ENCODE measurements at regions not wholly inside any gene's neighbourhood (a gene's known extent, or its start where the extent isn't known, plus 50 kb on each side); places are given as distances from the start of the nearest gene placed in this dataset.

- H3K27me3 ChIP-seq (ENCODE audit: control insufficient read depth in 3 of 3, insufficient read depth in 3 of 3, low read length in 3 of 3) = no peaks in the 10 kb centered on the region
- H3K9ac ChIP-seq (ENCODE audit: low read depth in 1 of 3, low read length in 3 of 3) = no peak overlapping the region
- peaks cover 2 to 9% (median 6%) of the 10 kb centered on the region in 3 donors for H3K4me1 ChIP-seq (ENCODE audit: control insufficient read depth in 3 of 3, insufficient read depth in 3 of 3, low read length in 3 of 3)
- H3K36me3 ChIP-seq (ENCODE audit: control insufficient read depth in 3 of 3, insufficient read depth in 3 of 3, low read length in 3 of 3) = no peaks in the 10 kb centered on the region
- H3K9me3 ChIP-seq (ENCODE audit: control insufficient read depth in 3 of 3, low read length in 3 of 3) = no peaks in the 10 kb centered on the region
- no peak overlapping the region for H3K4me3 ChIP-seq (ENCODE audit: low read length in 3 of 3)
- no peak overlapping the region for H3K27ac ChIP-seq (ENCODE audit: low read depth, low read length)
Observed at GRCh38 chr2:16746329-16746728, 80.7 kb upstream of the CYRIA start.

GRCh38 chr2:16745466-16745865 is 79.8 kb upstream of the CYRIA start:
- Histone ChIP-seq H3K9me3 (ENCODE audit: control insufficient read depth in 3 of 3, low read length in 3 of 3) (no peaks in the 10 kb centered on the region), H3K4me3 (ENCODE audit: low read length in 3 of 3) (no peak overlapping the region), H3K9ac (ENCODE audit: low read depth in 1 of 3, low read length in 3 of 3) (no peak overlapping the region), H3K36me3 (ENCODE audit: control insufficient read depth in 3 of 3, insufficient read depth in 3 of 3, low read length in 3 of 3) (no peaks in the 10 kb centered on the region), H3K27me3 (ENCODE audit: control insufficient read depth in 3 of 3, insufficient read depth in 3 of 3, low read length in 3 of 3) (no peaks in the 10 kb centered on the region), H3K27ac (ENCODE audit: low read depth, low read length) (no peak overlapping the region), H3K4me1 (ENCODE audit: control insufficient read depth in 3 of 3, insufficient read depth in 3 of 3, low read length in 3 of 3) (peaks cover 4 to 12% (median 6%) of the 10 kb centered on the region in 3 donors)

- Histone ChIP-seq H3K9me3 (ENCODE audit: control insufficient read depth in 3 of 3, low read length in 3 of 3) (no peaks in the 10 kb centered on the region), H3K4me1 (ENCODE audit: control insufficient read depth in 3 of 3, insufficient read depth in 3 of 3, low read length in 3 of 3) (peaks cover 8 to 21% (median 13%) of the 10 kb centered on the region in 3 donors), H3K27me3 (ENCODE audit: control insufficient read depth in 3 of 3, insufficient read depth in 3 of 3, low read length in 3 of 3) (no peaks in the 10 kb centered on the region), H3K27ac (ENCODE audit: low read depth, low read length) (no peak overlapping the region), H3K4me3 (ENCODE audit: low read length in 3 of 3) (no peak overlapping the region), H3K9ac (ENCODE audit: low read depth in 1 of 3, low read length in 3 of 3) (no peak overlapping the region), H3K36me3 (ENCODE audit: control insufficient read depth in 3 of 3, insufficient read depth in 3 of 3, low read length in 3 of 3) (no peaks in the 10 kb centered on the region)
Observed at GRCh38 chr2:16744521-16744920, 78.9 kb upstream of the CYRIA start.

GRCh38 chr2:16742026-16742425 is 76.4 kb upstream of the CYRIA start:
- H3K27me3 ChIP-seq (ENCODE audit: control insufficient read depth in 3 of 3, insufficient read depth in 3 of 3, low read length in 3 of 3) = no peaks in the 10 kb centered on the region
- peaks cover 8 to 24% (median 15%) of the 10 kb centered on the region in 3 donors for H3K4me1 ChIP-seq (ENCODE audit: control insufficient read depth in 3 of 3, insufficient read depth in 3 of 3, low read length in 3 of 3)
- H3K4me3 ChIP-seq (ENCODE audit: low read length in 3 of 3) = no peak overlapping the region
- H3K9me3 ChIP-seq (ENCODE audit: control insufficient read depth in 3 of 3, low read length in 3 of 3) = no peaks in the 10 kb centered on the region
- H3K9ac ChIP-seq (ENCODE audit: low read depth in 1 of 3, low read length in 3 of 3) = no peak overlapping the region
- H3K27ac ChIP-seq (ENCODE audit: low read depth, low read length) = no peak overlapping the region
- H3K36me3 ChIP-seq (ENCODE audit: control insufficient read depth in 3 of 3, insufficient read depth in 3 of 3, low read length in 3 of 3) = no peaks in the 10 kb centered on the region

- Histone ChIP-seq H3K36me3 (ENCODE audit: control insufficient read depth in 3 of 3, insufficient read depth in 3 of 3, low read length in 3 of 3) (no peaks in the 10 kb centered on the region), H3K27me3 (ENCODE audit: control insufficient read depth in 3 of 3, insufficient read depth in 3 of 3, low read length in 3 of 3) (no peaks in the 10 kb centered on the region), H3K27ac (ENCODE audit: low read depth, low read length) (no peak overlapping the region), H3K4me1 (ENCODE audit: control insufficient read depth in 3 of 3, insufficient read depth in 3 of 3, low read length in 3 of 3) (peaks cover 8 to 24% (median 15%) of the 10 kb centered on the region in 3 donors), H3K9me3 (ENCODE audit: control insufficient read depth in 3 of 3, low read length in 3 of 3) (no peaks in the 10 kb centered on the region), H3K4me3 (ENCODE audit: low read length in 3 of 3) (no peak overlapping the region), H3K9ac (ENCODE audit: low read depth in 1 of 3, low read length in 3 of 3) (no peak overlapping the region)
Observed at GRCh38 chr2:16741498-16741897, 75.9 kb upstream of the CYRIA start.

GRCh38 chr2:16739778-16740581 is 74.3 kb upstream of the CYRIA start:
- Histone ChIP-seq H3K27ac (ENCODE audit: low read depth, low read length) (no peak overlapping the region), H3K27me3 (ENCODE audit: control insufficient read depth in 3 of 3, insufficient read depth in 3 of 3, low read length in 3 of 3) (no peaks in the 10 kb centered on the region)

GRCh38 chr2:16738361-16739225 is 73.0 kb upstream of the CYRIA start:
- Histone ChIP-seq H3K9ac (ENCODE audit: low read depth in 1 of 3, low read length in 3 of 3) (no peak overlapping the region), H3K4me3 (ENCODE audit: low read length in 3 of 3) (no peak overlapping the region), H3K36me3 (ENCODE audit: control insufficient read depth in 3 of 3, insufficient read depth in 3 of 3, low read length in 3 of 3) (no peaks in the 10 kb centered on the region), H3K9me3 (ENCODE audit: control insufficient read depth in 3 of 3, low read length in 3 of 3) (no peaks in the 10 kb centered on the region), H3K27ac (ENCODE audit: low read depth, low read length) (no peak overlapping the region), H3K4me1 (ENCODE audit: control insufficient read depth in 3 of 3, insufficient read depth in 3 of 3, low read length in 3 of 3) (peaks cover 6 to 15% (median 9%) of the 10 kb centered on the region in 3 donors), H3K27me3 (ENCODE audit: control insufficient read depth in 3 of 3, insufficient read depth in 3 of 3, low read length in 3 of 3) (no peaks in the 10 kb centered on the region)

More at GRCh38 chr2:16739778-16740581, 74.3 kb upstream of the CYRIA start:
- Histone ChIP-seq H3K4me1 (ENCODE audit: control insufficient read depth in 3 of 3, insufficient read depth in 3 of 3, low read length in 3 of 3) (peaks cover 8 to 21% (median 11%) of the 10 kb centered on the region in 3 donors), H3K4me3 (ENCODE audit: low read length in 3 of 3) (no peak overlapping the region), H3K9ac (ENCODE audit: low read depth in 1 of 3, low read length in 3 of 3) (peak overlapping the region in 1 of 3 donors; percentile 12), H3K9me3 (ENCODE audit: control insufficient read depth in 3 of 3, low read length in 3 of 3) (no peaks in the 10 kb centered on the region), H3K36me3 (ENCODE audit: control insufficient read depth in 3 of 3, insufficient read depth in 3 of 3, low read length in 3 of 3) (no peaks in the 10 kb centered on the region)

- Histone ChIP-seq H3K9ac (ENCODE audit: low read depth in 1 of 3, low read length in 3 of 3) (no peak overlapping the region), H3K27ac (ENCODE audit: low read depth, low read length) (no peak overlapping the region), H3K9me3 (ENCODE audit: control insufficient read depth in 3 of 3, low read length in 3 of 3) (no peaks in the 10 kb centered on the region), H3K27me3 (ENCODE audit: control insufficient read depth in 3 of 3, insufficient read depth in 3 of 3, low read length in 3 of 3) (no peaks in the 10 kb centered on the region), H3K4me3 (ENCODE audit: low read length in 3 of 3) (no peak overlapping the region), H3K36me3 (ENCODE audit: control insufficient read depth in 3 of 3, insufficient read depth in 3 of 3, low read length in 3 of 3) (no peaks in the 10 kb centered on the region), H3K4me1 (ENCODE audit: control insufficient read depth in 3 of 3, insufficient read depth in 3 of 3, low read length in 3 of 3) (peaks cover 6 to 15% (median 9%) of the 10 kb centered on the region in 3 donors)
Observed at GRCh38 chr2:16737812-16738211, 72.2 kb upstream of the CYRIA start.

GRCh38 chr2:16736633-16737032 is 71.0 kb upstream of the CYRIA start:
- H3K4me1 ChIP-seq (ENCODE audit: control insufficient read depth in 3 of 3, insufficient read depth in 3 of 3, low read length in 3 of 3) = peaks cover 6 to 15% (median 9%) of the 10 kb centered on the region in 3 donors
- no peak overlapping the region for H3K9ac ChIP-seq (ENCODE audit: low read depth in 1 of 3, low read length in 3 of 3)
- H3K27ac ChIP-seq (ENCODE audit: low read depth, low read length) = no peak overlapping the region
- no peak overlapping the region for H3K4me3 ChIP-seq (ENCODE audit: low read length in 3 of 3)
- no peaks in the 10 kb centered on the region for H3K9me3 ChIP-seq (ENCODE audit: control insufficient read depth in 3 of 3, low read length in 3 of 3)
- H3K27me3 ChIP-seq (ENCODE audit: control insufficient read depth in 3 of 3, insufficient read depth in 3 of 3, low read length in 3 of 3) = no peaks in the 10 kb centered on the region
- H3K36me3 ChIP-seq (ENCODE audit: control insufficient read depth in 3 of 3, insufficient read depth in 3 of 3, low read length in 3 of 3) = no peaks in the 10 kb centered on the region

GRCh38 chr2:16729335-16729734 is 63.7 kb upstream of the CYRIA start:
- Histone ChIP-seq H3K27me3 (ENCODE audit: control insufficient read depth in 3 of 3, insufficient read depth in 3 of 3, low read length in 3 of 3) (no peaks in the 10 kb centered on the region), H3K4me1 (ENCODE audit: control insufficient read depth in 3 of 3, insufficient read depth in 3 of 3, low read length in 3 of 3) (peaks cover 3 to 6% (median 4%) of the 10 kb centered on the region in 3 donors), H3K27ac (ENCODE audit: low read depth, low read length) (no peak overlapping the region), H3K9ac (ENCODE audit: low read depth in 1 of 3, low read length in 3 of 3) (peak overlapping the region in 1 of 3 donors; percentile 10), H3K9me3 (ENCODE audit: control insufficient read depth in 3 of 3, low read length in 3 of 3) (no peaks in the 10 kb centered on the region), H3K36me3 (ENCODE audit: control insufficient read depth in 3 of 3, insufficient read depth in 3 of 3, low read length in 3 of 3) (no peaks in the 10 kb centered on the region), H3K4me3 (ENCODE audit: low read length in 3 of 3) (no peak overlapping the region)

All from skeletal muscle tissue (tissue), 3 donors.